NCI-H1105 treated with DMSO at 0.1 percent for 48 hours (cell line): ENCODE measurements at regions not wholly inside any gene's neighbourhood (a gene's known extent, or its start where the extent isn't known, plus 50 kb on each side); places are given as distances from the start of the nearest gene placed in this dataset.
"Not testable (repeated sequence)": the region's sequence is repeated elsewhere in the genome, so short reads cannot be mapped to it uniquely, and the experiment has no call there.

ENCODE experiments used
- DNase-seq: peaks from one replicate; lab custom pipeline; 2025; lab: John Stamatoyannopoulos, UW

DNA sequence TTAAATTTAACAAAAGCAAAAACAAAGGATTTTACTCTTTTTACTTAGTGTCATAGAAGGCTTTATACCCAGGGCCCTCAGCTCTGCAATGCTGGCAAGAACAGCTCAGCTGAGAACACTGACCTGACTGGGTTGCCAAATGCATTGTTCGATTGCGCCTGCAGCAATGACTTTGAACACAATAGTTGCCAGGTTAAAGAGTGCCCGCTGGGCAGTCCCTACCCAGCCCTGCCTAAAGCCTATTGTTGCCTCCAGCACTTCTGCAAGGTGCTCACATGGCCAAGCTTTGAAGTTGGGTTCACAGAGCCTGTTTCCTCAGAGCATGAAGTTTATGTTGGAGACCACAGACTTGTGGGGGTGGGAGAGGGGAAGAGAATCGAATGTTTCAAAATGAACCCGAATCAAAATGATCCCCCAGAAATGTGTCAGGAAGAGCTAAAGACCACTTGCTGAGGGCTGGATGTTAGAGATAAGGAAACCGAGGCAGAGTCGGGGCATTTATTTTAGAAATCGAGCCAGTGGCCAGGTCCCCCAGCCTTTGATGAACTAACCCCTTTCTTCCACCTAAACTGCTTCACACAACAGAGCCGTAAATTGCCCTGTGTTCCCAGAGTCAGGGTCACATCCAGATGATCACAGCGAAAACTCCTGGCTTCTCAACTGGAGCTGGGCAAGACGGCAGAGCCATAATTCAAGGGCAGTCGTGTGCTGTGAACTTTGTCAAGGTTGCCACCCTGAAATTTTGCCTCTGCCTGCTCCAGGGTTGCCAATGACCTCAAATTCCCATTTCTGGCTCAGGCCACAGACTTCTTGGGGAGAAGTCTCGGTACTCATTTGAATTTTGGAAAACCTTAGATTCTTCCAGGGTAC lies 55.0 kb downstream of the FOXA2 start:
- no peak for DNase-seq

DNA sequence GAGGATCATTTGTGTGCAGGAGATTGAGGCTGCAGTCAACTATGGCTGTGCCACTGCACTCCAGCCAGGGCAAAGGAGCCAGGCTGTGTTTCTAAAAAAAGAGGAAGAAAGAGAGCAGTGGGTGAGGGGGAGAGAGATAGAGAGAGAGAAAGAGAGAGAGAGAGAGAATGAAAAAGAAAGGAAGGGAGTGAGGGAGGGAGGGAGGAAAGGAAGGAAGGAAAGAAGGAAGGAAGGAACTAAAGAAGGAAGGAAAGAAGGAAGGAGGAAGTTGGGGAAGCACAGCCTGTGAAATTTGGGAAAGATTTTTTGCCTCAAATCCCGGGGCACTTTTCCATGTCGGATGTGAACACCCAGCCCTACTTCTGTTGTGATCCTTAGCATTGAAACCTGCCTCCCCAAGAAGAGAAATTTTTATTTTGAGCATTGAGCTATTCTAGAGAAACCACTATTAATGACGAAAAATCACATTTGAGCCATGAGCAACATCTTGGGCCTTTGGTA lies 57.8 kb downstream of the FOXA2 start:
- DNase-seq = no peak

GRCh38 chr20:22525821-22526220 lies 58.6 kb downstream of the FOXA2 start:
- no peak for DNase-seq

- no peak for DNase-seq
Measured at GRCh38 chr20:22525069-22525820, 59.1 kb downstream of the FOXA2 start.

GRCh38 chr20:22524393-22525015 lies 59.9 kb downstream of the FOXA2 start:
- no peak for DNase-seq

- DNase-seq = no peak
Measured at GRCh38 chr20:22523499-22524392, 60.6 kb downstream of the FOXA2 start.

GRCh38 chr20:22523128-22523498 lies 61.3 kb downstream of the FOXA2 start:
- no peak for DNase-seq

DNA sequence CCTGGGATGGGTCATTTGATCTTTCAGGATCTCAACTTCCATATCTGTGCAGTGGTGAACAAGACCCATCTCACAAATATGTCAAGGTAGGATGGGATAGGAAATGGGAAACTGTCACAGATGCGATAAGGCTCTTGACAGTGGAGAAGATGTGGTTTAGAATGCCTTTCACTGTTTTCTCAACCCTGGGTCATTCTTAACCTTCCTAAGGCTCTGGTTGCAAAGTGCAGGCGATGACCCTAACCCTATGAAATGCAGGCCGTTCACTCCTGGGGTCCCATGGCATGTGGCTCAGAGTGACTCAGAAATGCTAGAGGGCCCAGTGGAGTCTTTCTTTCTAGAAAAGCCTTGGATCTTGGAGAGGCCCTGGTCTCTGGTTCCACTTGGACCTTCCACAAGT lies 61.7 kb downstream of the FOXA2 start:
- DNase-seq = no peak

- not testable (repeated sequence) for DNase-seq
Measured at GRCh38 chr20:22521940-22522339, 62.4 kb downstream of the FOXA2 start.

DNA sequence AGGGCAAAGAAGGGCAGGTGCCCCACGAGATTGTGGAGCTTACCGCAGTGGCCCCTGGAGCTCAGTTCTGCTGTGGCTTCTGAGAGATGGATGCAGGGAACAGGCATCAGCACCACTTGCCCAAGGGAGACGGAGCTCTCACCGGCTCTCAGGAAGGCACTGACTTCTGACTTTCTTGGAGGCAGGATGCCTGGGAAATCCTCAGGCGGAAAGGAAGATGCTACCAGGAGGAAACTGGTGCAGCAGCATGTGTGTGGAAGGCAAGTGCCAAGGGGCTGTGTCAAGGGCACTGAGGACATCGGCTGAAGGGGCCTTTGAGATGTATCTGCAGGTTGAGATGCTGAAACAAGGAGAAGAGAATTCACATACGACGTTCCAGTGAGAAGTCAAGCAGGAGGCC lies 64.0 kb downstream of the FOXA2 start:
- DNase-seq = no peak

DNA sequence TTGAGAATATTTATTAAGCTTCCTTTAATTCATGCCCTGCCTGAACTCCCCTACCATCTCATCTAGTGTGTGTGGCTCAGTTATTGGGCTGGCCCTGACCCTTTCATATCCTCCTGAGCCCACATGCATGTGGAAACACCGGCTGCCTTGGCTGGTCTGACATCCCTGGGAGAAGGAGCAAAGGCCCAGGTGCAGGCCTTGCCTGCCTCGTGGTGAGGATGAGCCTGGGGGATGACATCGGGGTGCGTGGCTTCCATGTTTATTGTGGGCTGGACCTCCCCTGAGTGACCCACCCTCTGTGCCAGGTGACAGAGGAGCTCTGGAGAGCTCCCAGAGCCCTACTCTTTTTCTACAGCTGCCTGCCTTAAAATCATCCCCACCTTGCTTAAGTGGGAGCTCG lies 69.1 kb downstream of the FOXA2 start:
- no peak for DNase-seq

GRCh38 chr20:22513574-22513973 lies 70.8 kb downstream of the FOXA2 start:
- no peak for DNase-seq

GRCh38 chr20:22512911-22513489 lies 71.4 kb downstream of the FOXA2 start:
- DNase-seq = no peak

DNA sequence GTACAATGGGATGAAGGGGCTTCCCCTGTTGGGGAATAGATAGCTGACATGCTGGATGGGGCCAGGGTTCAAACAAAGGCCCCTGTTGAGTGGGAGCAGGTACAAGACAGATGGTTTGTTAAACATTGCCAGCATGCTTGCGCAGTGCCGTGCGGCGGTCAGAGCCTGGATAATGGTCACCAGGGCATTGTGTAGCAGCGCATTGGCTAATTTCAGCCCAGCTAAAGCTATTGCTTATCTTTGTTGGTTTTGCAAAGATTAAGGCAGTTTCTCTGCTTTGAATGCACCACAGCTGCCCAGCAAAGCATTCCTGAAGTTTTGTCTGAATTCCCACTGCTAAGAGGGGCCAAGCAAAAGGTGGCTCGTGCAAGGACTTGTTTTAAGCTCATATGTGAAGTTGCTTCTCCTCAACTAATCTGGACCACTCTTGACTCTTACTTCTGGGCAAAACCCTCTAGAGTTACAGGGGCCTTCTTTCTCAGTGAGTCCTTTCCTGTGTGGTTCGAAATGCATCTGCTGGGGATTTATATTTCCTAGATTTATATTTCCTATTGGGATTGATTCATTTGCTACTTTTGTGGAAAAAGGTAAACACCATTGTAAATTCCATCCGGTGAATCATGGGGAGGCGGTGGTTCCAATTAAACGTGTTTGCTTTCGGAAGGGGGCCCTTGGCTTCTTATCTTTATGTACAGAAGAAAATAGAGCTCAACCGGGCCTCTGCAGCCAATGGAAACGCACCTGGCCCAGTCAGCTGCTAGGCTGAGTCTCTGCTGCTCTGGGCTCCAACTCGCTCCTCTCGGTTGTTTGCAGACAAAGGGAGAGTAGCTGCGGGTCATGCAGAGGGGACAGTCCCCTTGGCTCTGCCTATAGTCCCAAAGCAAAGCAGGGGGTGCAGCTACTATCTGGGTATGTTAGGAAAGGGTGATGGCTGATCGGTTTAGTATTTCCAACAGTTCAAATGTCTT lies 72.1 kb downstream of the FOXA2 start:
- DNase-seq = peak; percentile 65

DNA sequence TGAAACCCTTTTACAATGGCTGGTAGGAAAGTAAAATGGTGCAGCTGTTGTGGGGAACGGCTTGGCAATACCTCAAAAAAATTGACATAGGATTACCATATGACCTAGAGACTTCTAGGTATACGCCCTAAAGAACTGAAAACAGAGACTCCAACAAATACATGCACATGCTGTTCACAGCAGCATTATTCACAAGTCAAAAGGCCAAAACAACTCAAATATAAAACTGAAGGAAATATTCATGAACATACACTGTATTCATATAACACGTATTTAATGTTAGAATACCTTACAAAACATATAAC lies 74.6 kb downstream of the FOXA2 start:
- no peak for DNase-seq

DNA sequence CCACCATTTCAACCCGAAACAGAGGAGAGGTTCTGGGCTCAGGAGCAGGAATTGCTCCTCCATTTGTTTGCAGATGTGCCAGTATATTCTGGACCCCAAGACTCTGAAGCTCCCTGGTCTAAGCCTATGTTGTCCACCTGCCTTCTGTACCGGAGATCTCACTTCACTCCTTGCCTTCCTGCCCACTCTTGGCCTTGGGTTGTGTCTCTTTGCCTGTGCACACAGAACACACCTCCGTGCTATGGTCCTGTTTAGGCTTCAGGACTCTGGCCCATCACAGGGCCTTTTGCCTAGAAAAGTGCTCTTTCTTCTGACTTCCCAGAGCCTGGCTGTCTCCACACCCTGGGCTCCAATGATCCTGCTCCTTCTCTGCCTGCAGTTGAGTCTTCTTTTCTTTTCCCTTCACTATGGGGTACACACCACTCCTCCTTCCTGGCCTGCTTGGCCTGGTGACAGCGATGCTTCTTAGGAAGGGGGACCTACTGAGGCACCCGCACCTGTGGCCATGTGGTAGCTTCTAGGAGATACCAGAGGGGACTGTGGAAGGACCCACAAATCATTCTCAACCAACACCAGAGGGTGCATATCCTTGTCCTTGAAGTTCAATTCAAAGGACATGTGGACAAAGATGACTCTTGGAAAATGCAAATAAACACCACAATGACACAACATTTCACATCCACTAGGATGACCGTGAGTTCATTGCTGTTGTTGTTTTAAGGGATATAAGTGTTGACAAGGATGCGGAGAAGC lies 75.1 kb downstream of the FOXA2 start:
- no peak for DNase-seq

- DNase-seq = no peak
Measured at GRCh38 chr20:22508426-22508825, 75.9 kb downstream of the FOXA2 start.

DNA sequence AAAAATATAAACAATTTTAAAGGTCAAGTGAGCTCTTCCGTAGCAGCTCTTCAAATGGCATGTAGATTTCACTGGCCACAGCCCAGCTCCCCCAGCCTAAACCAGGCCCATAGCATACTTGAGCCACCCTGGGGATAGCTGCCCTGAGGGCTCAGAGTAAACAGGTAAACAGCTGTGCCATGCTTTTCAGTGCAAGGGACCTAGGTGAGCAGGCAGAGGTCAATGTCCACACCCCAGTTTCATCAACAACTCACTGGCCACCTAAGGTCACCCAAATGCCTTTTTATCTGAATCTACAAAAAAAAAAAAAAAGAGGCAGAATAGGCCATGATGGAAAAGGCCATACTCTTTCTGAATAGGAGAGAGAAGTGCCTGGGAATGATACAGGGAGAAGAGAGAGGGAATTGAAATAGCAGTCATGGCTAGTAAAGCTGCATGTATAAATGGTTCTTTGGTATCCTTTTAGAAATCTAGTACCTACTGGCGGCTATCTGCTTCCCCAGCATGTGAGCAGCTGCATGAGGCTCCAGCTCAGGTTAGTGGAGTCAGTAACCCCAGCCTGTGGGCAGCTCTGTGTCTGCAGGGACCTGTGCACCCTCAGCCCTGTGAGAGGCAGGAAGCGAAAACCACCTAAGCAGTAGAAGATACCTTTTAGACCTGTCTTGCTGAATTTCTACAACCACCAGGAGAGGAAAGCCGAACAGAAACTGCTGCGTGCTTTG lies 77.0 kb downstream of the FOXA2 start:
- no peak for DNase-seq

GRCh38 chr20:22506827-22507226 lies 77.5 kb downstream of the FOXA2 start:
- DNase-seq = no peak
